ENCODE measurements at regions not wholly inside any gene's neighbourhood (a gene's known extent, or its start where the extent isn't known, plus 50 kb on each side); places are given as distances from the start of the nearest gene placed in this dataset.

DNA sequence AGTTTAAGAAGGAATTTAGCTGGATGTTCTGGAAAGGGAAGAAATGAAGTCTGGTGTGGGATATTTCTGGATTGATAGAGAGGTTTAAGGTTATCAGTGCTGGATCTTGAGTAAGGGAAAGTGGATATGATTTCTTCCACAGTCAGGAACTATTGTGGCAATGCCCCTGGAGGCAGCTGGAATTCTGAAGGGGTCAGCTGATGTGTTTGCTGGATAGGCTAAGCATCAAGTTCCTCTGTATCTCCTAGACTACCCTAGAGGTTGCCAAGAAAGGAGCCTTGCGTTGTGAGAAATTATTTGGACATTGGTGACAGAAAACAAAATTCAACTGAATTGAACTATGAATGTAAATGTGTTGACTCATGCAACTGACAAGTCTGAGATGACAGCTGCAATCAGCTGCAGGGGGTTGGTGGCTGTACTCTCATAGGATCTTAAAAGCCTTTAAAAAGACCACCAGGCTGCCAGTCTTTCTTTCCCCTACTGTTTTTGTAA lies 244.4 kb downstream of the ATXN7L3B start:
- no peak for TF ChIP-seq CTCF (IDR thresholded peaks at IDR 0.05; ENCODE audit: low read depth, low read length, missing control alignments)
- H3K4me3 ChIP-seq (replicated peaks; ENCODE audit: low read depth, low read length): no peak overlapping the region
- DNase-seq (ENCODE audit: extremely low read depth, low read depth): no peak

- H3K4me3 ChIP-seq (replicated peaks; ENCODE audit: low read depth, low read length): no peak overlapping the region
- DNase-seq (ENCODE audit: extremely low read depth, low read depth): no peak
- no peak for TF ChIP-seq CTCF (IDR thresholded peaks at IDR 0.05; ENCODE audit: low read depth, low read length, missing control alignments)
These were observed 253.3 kb downstream of the ATXN7L3B start for GRCh38 chr12:74790931-74791330.

DNA sequence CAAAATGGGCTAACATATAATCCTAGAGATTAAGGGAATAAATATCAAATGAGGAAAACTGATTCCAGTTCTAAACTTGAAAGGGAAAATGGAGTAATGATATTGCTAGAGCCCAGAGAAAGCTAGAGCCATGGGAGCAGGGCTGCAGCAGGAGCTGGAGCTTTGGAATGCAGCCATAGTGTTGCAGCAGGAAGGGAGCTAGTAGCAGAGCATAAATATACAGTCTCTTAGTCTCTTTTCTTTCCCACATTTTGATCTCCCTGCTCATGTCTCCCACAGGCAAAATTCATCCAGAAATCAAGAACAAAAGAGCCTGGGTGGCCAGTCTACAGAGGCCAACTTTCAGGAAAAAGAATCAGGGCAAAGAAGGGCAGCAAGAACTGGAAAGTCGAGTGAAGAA lies 253.7 kb downstream of the ATXN7L3B start:
- TF ChIP-seq CTCF (IDR thresholded peaks at IDR 0.05; ENCODE audit: low read depth, low read length, missing control alignments): no peak
- no peak for DNase-seq (ENCODE audit: extremely low read depth, low read depth)
- no peak overlapping the region for H3K4me3 ChIP-seq (replicated peaks; ENCODE audit: low read depth, low read length)

DNA sequence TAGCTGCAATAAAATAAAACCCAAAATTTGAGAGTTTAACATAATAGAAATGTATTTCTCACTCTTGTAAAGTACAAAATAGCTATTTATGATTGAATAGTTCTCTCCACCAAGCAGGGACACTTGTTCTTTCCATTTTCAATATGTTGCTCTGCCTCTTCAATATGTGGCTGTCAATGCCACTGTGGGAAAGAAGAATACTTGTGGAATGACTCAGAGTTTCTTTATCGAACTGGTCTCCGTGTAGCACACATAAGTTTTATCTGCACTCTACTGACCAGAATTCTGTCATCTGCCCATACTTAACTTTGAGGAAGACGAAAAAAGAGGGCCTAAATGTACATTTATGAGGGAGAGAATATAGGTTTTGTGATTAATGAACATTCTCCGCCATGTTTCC lies 256.9 kb downstream of the ATXN7L3B start:
- no peak overlapping the region for H3K4me3 ChIP-seq (replicated peaks; ENCODE audit: low read depth, low read length)
- TF ChIP-seq CTCF (IDR thresholded peaks at IDR 0.05; ENCODE audit: low read depth, low read length, missing control alignments): no peak
- DNase-seq (ENCODE audit: extremely low read depth, low read depth): no peak

DNA sequence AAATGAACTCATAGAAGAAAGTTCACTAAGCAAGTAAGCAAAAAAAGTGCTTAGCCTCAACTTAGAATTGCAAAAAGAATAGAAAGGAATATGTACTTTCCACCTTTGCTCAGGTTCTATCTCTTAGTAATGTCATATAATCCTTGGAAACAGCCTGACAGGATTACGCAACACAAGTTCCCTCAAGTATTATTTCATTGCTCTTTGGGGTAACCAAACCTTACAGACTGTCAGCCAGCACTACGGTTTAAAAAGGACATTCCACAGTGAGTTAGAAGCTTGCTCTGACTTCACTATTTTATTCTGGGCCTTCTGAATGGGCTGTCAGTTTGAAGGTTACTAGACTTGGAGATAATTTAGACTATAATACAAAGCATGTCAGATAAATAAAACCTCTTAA lies 264.0 kb downstream of the ATXN7L3B start:
- DNase-seq (ENCODE audit: extremely low read depth, low read depth): no peak
- H3K4me3 ChIP-seq (replicated peaks; ENCODE audit: low read depth, low read length): no peak overlapping the region
- TF ChIP-seq CTCF (IDR thresholded peaks at IDR 0.05; ENCODE audit: low read depth, low read length, missing control alignments): no peak

GRCh38 chr12:74816398-74817175 lies 279.0 kb downstream of the ATXN7L3B start:
- H3K4me3 ChIP-seq (replicated peaks; ENCODE audit: low read depth, low read length): no peak overlapping the region
- no peak for TF ChIP-seq CTCF (IDR thresholded peaks at IDR 0.05; ENCODE audit: low read depth, low read length, missing control alignments)
- no peak for DNase-seq (ENCODE audit: extremely low read depth, low read depth)
